ENCODE measurements at regions not wholly inside any gene's neighbourhood (a gene's known extent, or its start where the extent isn't known, plus 50 kb on each side); places are given as distances from the start of the nearest gene placed in this dataset.

- Histone ChIP-seq H3K27me3 (ENCODE audit: control insufficient read depth, insufficient read depth, low read length) (no peaks in the 10 kb centered on the region), H3K36me3 (ENCODE audit: control insufficient read depth, insufficient read depth, low read length) (no peaks in the 10 kb centered on the region), H3K9me3 (ENCODE audit: control insufficient read depth, insufficient read depth, low read length) (peaks cover 4% of the 10 kb centered on the region), H3K27ac (ENCODE audit: low read depth, low read length) (no peak overlapping the region), H3K4me1 (ENCODE audit: control insufficient read depth, insufficient read depth, low read length) (peaks cover 6% of the 10 kb centered on the region; the same call in 1 of the 2 replicates), H3K4me3 (ENCODE audit: low read depth, low read length) (no peak overlapping the region), H3K9ac (ENCODE audit: low read depth, low read length) (no peak overlapping the region)
Measured at GRCh38 chr9:20269620-20270019, 352.7 kb downstream of the MLLT3 start.

DNA sequence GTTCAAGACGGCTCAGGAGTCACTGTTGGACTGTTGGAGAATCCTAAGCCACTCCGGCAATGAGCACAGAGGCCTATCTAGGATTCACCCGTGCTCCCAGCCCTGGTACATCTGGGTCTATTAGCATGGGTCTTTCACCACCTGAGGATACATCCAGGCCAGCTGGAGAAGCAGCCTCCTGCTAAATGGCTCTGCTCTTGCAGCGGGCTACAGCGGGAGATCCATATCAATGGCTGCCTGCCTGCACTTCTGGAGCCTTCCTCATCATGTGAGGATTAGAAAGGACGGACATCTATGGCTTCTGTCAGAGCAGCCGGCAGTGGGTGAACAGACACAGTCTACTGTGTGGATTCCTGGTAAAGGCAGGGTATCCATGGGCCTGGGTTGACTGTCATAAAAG, 357.4 kb downstream of the MLLT3 start:
- H3K4me1 ChIP-seq (ENCODE audit: control insufficient read depth, insufficient read depth, low read length) = no peaks in the 10 kb centered on the region
- no peak overlapping the region for H3K9ac ChIP-seq (ENCODE audit: low read depth, low read length)
- H3K27ac ChIP-seq (ENCODE audit: low read depth, low read length) = no peak overlapping the region
- peaks cover 4% of the 10 kb centered on the region for H3K9me3 ChIP-seq (ENCODE audit: control insufficient read depth, insufficient read depth, low read length)
- no peaks in the 10 kb centered on the region for H3K27me3 ChIP-seq (ENCODE audit: control insufficient read depth, insufficient read depth, low read length)
- H3K4me3 ChIP-seq (ENCODE audit: low read depth, low read length) = no peak overlapping the region
- no peaks in the 10 kb centered on the region for H3K36me3 ChIP-seq (ENCODE audit: control insufficient read depth, insufficient read depth, low read length)

- Histone ChIP-seq H3K4me1 (ENCODE audit: control insufficient read depth, insufficient read depth, low read length) (no peaks in the 10 kb centered on the region), H3K4me3 (ENCODE audit: low read depth, low read length) (no peak overlapping the region), H3K36me3 (ENCODE audit: control insufficient read depth, insufficient read depth, low read length) (no peaks in the 10 kb centered on the region), H3K27ac (ENCODE audit: low read depth, low read length) (no peak overlapping the region), H3K27me3 (ENCODE audit: control insufficient read depth, insufficient read depth, low read length) (no peaks in the 10 kb centered on the region), H3K9ac (ENCODE audit: low read depth, low read length) (no peak overlapping the region), H3K9me3 (ENCODE audit: control insufficient read depth, insufficient read depth, low read length) (peaks cover 4% of the 10 kb centered on the region)
Measured at GRCh38 chr9:20262611-20263010, 359.7 kb downstream of the MLLT3 start.

- Histone ChIP-seq H3K9ac (ENCODE audit: low read depth, low read length) (no peak overlapping the region), H3K4me1 (ENCODE audit: control insufficient read depth, insufficient read depth, low read length) (no peaks in the 10 kb centered on the region), H3K9me3 (ENCODE audit: control insufficient read depth, insufficient read depth, low read length) (no peaks in the 10 kb centered on the region), H3K27ac (ENCODE audit: low read depth, low read length) (no peak overlapping the region), H3K4me3 (ENCODE audit: low read depth, low read length) (no peak overlapping the region), H3K36me3 (ENCODE audit: control insufficient read depth, insufficient read depth, low read length) (no peaks in the 10 kb centered on the region), H3K27me3 (ENCODE audit: control insufficient read depth, insufficient read depth, low read length) (peaks cover 2% of the 10 kb centered on the region; the same call in 1 of the 2 replicates)
Measured at GRCh38 chr9:20256284-20256948, 365.9 kb downstream of the MLLT3 start.

GRCh38 chr9:20255052-20255451, 367.2 kb downstream of the MLLT3 start:
- H3K4me3 ChIP-seq (ENCODE audit: low read depth, low read length) = no peak overlapping the region
- H3K9me3 ChIP-seq (ENCODE audit: control insufficient read depth, insufficient read depth, low read length) = no peaks in the 10 kb centered on the region
- H3K36me3 ChIP-seq (ENCODE audit: control insufficient read depth, insufficient read depth, low read length) = no peaks in the 10 kb centered on the region
- no peak overlapping the region for H3K27ac ChIP-seq (ENCODE audit: low read depth, low read length)
- H3K9ac ChIP-seq (ENCODE audit: low read depth, low read length) = no peak overlapping the region
- no peaks in the 10 kb centered on the region for H3K4me1 ChIP-seq (ENCODE audit: control insufficient read depth, insufficient read depth, low read length)
- H3K27me3 ChIP-seq (ENCODE audit: control insufficient read depth, insufficient read depth, low read length) = peaks cover 2% of the 10 kb centered on the region; the same call in 1 of the 2 replicates

- Histone ChIP-seq H3K4me3 (ENCODE audit: low read depth, low read length) (no peak overlapping the region), H3K27me3 (ENCODE audit: control insufficient read depth, insufficient read depth, low read length) (peaks cover 2% of the 10 kb centered on the region; the same call in 1 of the 2 replicates)
Measured at GRCh38 chr9:20253635-20254034, 368.7 kb downstream of the MLLT3 start.

DNA sequence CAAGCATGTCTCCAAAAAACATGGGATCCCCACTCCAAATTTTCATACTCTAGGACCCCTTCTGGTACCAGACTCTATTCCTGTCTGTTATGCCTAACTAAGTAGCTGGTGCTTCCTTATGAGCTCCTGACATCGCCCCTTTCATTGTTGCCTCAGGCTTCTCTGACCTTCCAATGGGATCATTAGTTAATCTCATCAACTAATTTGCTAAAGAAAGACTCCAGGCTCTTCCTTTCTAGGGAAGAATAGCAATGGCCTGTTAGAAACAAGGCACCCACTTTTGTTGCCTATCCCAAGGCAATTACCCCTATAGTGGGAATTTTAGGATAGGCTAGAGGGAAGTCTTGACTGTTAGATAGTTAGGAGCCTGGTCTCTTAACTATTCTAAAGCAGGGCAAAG, 369.5 kb downstream of the MLLT3 start:
- Histone ChIP-seq H3K27ac (ENCODE audit: low read depth, low read length) (no peak overlapping the region), H3K9me3 (ENCODE audit: control insufficient read depth, insufficient read depth, low read length) (no peaks in the 10 kb centered on the region), H3K36me3 (ENCODE audit: control insufficient read depth, insufficient read depth, low read length) (no peaks in the 10 kb centered on the region), H3K27me3 (ENCODE audit: control insufficient read depth, insufficient read depth, low read length) (peaks cover 2% of the 10 kb centered on the region; the same call in 1 of the 2 replicates), H3K9ac (ENCODE audit: low read depth, low read length) (no peak overlapping the region), H3K4me3 (ENCODE audit: low read depth, low read length) (no peak overlapping the region), H3K4me1 (ENCODE audit: control insufficient read depth, insufficient read depth, low read length) (no peaks in the 10 kb centered on the region)

More at GRCh38 chr9:20253635-20254034, 368.7 kb downstream of the MLLT3 start:
- no peaks in the 10 kb centered on the region for H3K9me3 ChIP-seq (ENCODE audit: control insufficient read depth, insufficient read depth, low read length)
- no peak overlapping the region for H3K27ac ChIP-seq (ENCODE audit: low read depth, low read length)
- no peaks in the 10 kb centered on the region for H3K36me3 ChIP-seq (ENCODE audit: control insufficient read depth, insufficient read depth, low read length)
- H3K4me1 ChIP-seq (ENCODE audit: control insufficient read depth, insufficient read depth, low read length) = no peaks in the 10 kb centered on the region
- no peak overlapping the region for H3K9ac ChIP-seq (ENCODE audit: low read depth, low read length)

DNA sequence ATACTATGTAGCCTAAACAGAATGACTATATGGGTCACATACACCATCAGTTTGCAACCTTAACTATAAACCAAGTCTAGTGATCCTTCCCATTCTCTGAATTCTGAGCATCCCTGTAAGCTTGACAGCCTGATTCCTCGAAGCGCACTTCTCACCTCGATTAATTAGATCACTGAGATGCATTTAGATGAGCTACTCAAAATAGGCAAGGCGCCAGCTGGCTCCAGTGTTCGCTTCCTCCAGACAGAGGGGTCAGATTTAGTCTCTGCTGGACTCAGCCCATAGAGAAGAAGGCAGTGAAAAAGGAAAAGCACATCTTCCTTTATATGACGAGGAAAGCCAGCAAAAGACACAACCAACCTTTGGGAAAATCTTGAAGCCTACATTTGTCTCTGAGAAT, 371.5 kb downstream of the MLLT3 start:
- Histone ChIP-seq H3K9ac (ENCODE audit: low read depth, low read length) (no peak overlapping the region), H3K36me3 (ENCODE audit: control insufficient read depth, insufficient read depth, low read length) (no peaks in the 10 kb centered on the region), H3K4me3 (ENCODE audit: low read depth, low read length) (no peak overlapping the region), H3K9me3 (ENCODE audit: control insufficient read depth, insufficient read depth, low read length) (no peaks in the 10 kb centered on the region), H3K4me1 (ENCODE audit: control insufficient read depth, insufficient read depth, low read length) (no peaks in the 10 kb centered on the region), H3K27ac (ENCODE audit: low read depth, low read length) (no peak overlapping the region), H3K27me3 (ENCODE audit: control insufficient read depth, insufficient read depth, low read length) (peaks cover 2% of the 10 kb centered on the region; the same call in 1 of the 2 replicates)

DNA sequence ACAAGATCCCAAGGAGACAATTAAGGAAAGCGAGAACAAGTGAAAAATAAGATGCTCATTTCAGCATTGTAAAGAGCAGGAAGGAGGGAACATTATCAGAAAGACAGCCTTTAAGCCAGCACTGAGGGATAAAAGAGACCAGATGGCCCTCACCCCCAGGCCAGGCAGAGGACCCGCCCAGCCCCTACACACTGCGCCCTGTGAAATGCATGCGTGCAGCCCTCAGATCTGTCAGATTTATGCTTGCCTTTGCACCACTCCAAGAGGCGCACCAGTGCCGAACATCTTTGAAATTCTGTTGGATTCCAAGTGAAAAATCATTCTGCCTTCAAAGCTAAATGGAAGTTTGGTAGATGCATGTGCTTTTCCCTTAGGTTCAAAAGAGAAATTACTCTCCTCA, 378.0 kb downstream of the MLLT3 start:
- no peak overlapping the region for H3K4me3 ChIP-seq (ENCODE audit: low read depth, low read length)
- H3K27me3 ChIP-seq (ENCODE audit: control insufficient read depth, insufficient read depth, low read length) = peaks cover 3% of the 10 kb centered on the region; the same call in 1 of the 2 replicates

GRCh38 chr9:20243841-20244240, 378.5 kb downstream of the MLLT3 start:
- Histone ChIP-seq H3K27ac (ENCODE audit: low read depth, low read length) (no peak overlapping the region), H3K36me3 (ENCODE audit: control insufficient read depth, insufficient read depth, low read length) (no peaks in the 10 kb centered on the region), H3K9me3 (ENCODE audit: control insufficient read depth, insufficient read depth, low read length) (no peaks in the 10 kb centered on the region), H3K9ac (ENCODE audit: low read depth, low read length) (no peak overlapping the region), H3K27me3 (ENCODE audit: control insufficient read depth, insufficient read depth, low read length) (peaks cover 3% of the 10 kb centered on the region; the same call in 1 of the 2 replicates), H3K4me3 (ENCODE audit: low read depth, low read length) (no peak overlapping the region), H3K4me1 (ENCODE audit: control insufficient read depth, insufficient read depth, low read length) (peaks cover 8% of the 10 kb centered on the region; the same call in 1 of the 2 replicates)

More for the DNA sequence above, 378.0 kb downstream of the MLLT3 start:
- H3K36me3 ChIP-seq (ENCODE audit: control insufficient read depth, insufficient read depth, low read length) = no peaks in the 10 kb centered on the region
- H3K27ac ChIP-seq (ENCODE audit: low read depth, low read length) = no peak overlapping the region
- no peak overlapping the region for H3K9ac ChIP-seq (ENCODE audit: low read depth, low read length)
- peaks cover 8% of the 10 kb centered on the region; the same call in 1 of the 2 replicates for H3K4me1 ChIP-seq (ENCODE audit: control insufficient read depth, insufficient read depth, low read length)
- no peaks in the 10 kb centered on the region for H3K9me3 ChIP-seq (ENCODE audit: control insufficient read depth, insufficient read depth, low read length)

DNA sequence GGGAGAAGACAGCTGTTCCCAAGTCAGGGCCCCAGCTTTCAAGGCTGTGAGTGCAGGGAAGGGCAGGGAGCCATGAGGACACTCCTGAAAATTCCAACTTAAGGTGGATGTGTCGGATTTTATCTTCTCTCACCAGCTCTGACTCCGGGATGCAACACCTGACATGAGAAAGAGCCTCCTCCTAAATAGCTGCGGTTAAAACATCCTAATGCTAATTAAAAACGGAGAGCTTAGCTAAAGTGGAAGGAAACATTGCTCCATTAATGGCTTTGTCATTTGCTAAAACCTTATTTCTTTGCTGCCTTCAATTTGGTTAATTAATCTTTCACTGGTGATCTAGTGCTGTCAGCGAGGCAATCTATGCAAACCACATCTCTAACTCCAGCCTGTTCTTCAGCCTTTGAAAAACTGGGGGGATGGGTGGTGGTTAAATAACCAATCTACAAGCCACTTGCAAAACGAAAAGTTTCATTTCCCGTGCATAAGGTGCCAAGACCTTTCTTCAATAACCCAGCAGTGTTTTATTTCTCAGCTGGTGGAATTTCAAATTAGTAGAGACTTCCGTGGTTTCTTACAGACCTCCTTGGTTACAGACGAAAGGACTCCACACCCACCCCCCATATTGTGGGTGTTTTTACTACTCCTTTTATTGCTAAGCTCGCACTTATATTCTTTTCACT, 379.6 kb downstream of the MLLT3 start:
- H3K9ac ChIP-seq (ENCODE audit: low read depth, low read length) = no peak overlapping the region
- no peak overlapping the region for H3K4me3 ChIP-seq (ENCODE audit: low read depth, low read length)
- H3K36me3 ChIP-seq (ENCODE audit: control insufficient read depth, insufficient read depth, low read length) = no peaks in the 10 kb centered on the region
- H3K4me1 ChIP-seq (ENCODE audit: control insufficient read depth, insufficient read depth, low read length) = peaks cover 8% of the 10 kb centered on the region; the same call in 1 of the 2 replicates
- H3K27ac ChIP-seq (ENCODE audit: low read depth, low read length) = no peak overlapping the region
- peaks cover 3% of the 10 kb centered on the region; the same call in 1 of the 2 replicates for H3K27me3 ChIP-seq (ENCODE audit: control insufficient read depth, insufficient read depth, low read length)
- no peaks in the 10 kb centered on the region for H3K9me3 ChIP-seq (ENCODE audit: control insufficient read depth, insufficient read depth, low read length)
